Memory B cell (primary cell): ENCODE measurements at regions not wholly inside any gene's neighbourhood (a gene's known extent, or its start where the extent isn't known, plus 50 kb on each side); places are given as distances from the start of the nearest gene placed in this dataset.
"Not testable (repeated sequence)": the region's sequence is repeated elsewhere in the genome, so short reads cannot be mapped to it uniquely, and the experiment has no call there.

Experiments used
- ATAC-seq: fragments of 150-1000 bp; cut with Tn5 transposase; 2 replicates; pipeline ENCODE4 v1.10.0; 2021; ENCODE audit warnings: low read depth, mild to moderate bottlenecking, moderate library complexity
- DNase-seq, 2 donors: peaks; one replicate each; pipeline ENCODE4 v3.0.0; 2022; ENCODE audit warnings: low spot score in 2 of 2
- H3K27ac Mint-ChIP-seq: one replicate; pipeline ENCODE4 v1.8.0; 2022; ENCODE audit warnings: mild to moderate bottlenecking, moderate library complexity, mixed read lengths
- H3K27me3 Mint-ChIP-seq: one replicate; pipeline ENCODE4 v1.8.0; 2022; ENCODE audit warnings: mixed read lengths
- H3K36me3 Mint-ChIP-seq: one replicate; pipeline ENCODE4 v1.8.0; 2022; ENCODE audit warnings: mild to moderate bottlenecking, mixed read lengths
- H3K4me1 Mint-ChIP-seq: one replicate; pipeline ENCODE4 v1.8.0; 2022; ENCODE audit warnings: mixed read lengths
- H3K4me3 Mint-ChIP-seq: one replicate; pipeline ENCODE4 v1.8.0; 2022; ENCODE audit warnings: mild to moderate bottlenecking, moderate library complexity, mixed read lengths
- H3K9me3 Mint-ChIP-seq: one replicate; pipeline ENCODE4 v1.8.0; 2022; ENCODE audit warnings: mixed read lengths

DNA sequence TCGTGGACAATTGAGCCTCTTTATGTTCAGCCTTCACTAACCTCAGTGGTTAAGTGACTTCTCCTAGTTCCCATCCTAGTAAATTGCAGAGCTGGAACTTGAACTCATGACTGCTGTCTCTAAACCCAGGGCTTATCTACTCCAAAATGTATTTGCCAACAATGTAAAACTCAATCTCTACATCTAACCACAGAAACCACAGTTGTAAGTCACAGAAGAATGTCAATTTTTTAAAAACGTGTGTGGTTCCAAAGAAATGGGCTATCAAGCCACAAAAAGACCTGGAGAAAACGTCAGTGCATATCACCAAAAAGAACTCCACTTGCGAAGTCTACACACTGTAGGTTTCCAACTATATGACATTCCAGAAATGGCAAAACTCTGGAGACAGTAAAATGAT is 172.6 kb upstream of the HMCN1 start:
- H3K27me3 Mint-ChIP-seq: no peaks in the 10 kb centered on the region
- peak overlapping the region; percentile 67 for H3K27ac Mint-ChIP-seq
- ATAC-seq (no peak), DNase-seq (no peak)
- peaks cover 24% of the 10 kb centered on the region for H3K4me1 Mint-ChIP-seq
- no peak overlapping the region for H3K4me3 Mint-ChIP-seq
- peaks cover 2% of the 10 kb centered on the region for H3K9me3 Mint-ChIP-seq
- H3K36me3 Mint-ChIP-seq: no peaks in the 10 kb centered on the region

DNA sequence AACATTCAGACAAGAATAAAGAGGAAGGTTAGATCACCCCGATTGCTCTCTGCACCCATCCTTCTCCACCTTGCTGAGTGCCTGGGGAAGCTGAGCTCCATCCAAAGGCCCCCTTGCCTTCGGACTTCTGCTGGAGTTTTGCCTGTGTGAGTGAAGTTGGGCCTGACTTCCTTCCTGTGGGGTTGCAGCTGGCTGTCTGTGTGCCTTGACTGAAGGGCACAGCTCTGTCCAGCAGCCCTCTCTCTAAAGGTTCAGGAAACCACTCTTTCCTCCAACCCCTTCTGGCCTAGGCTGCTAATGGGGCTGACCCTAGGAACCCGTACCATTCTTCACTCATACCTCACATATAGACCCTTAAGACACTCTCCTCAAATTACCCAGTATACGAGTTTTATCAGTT is 173.4 kb upstream of the HMCN1 start:
- Mint-ChIP-seq H3K4me3 (no peak overlapping the region), H3K36me3 (no peaks in the 10 kb centered on the region), H3K9me3 (no peaks in the 10 kb centered on the region), H3K27ac (peak overlapping the region; percentile 67), H3K4me1 (peaks cover 21% of the 10 kb centered on the region), H3K27me3 (no peaks in the 10 kb centered on the region)
- DNase-seq (no peak), ATAC-seq (no peak)

DNA sequence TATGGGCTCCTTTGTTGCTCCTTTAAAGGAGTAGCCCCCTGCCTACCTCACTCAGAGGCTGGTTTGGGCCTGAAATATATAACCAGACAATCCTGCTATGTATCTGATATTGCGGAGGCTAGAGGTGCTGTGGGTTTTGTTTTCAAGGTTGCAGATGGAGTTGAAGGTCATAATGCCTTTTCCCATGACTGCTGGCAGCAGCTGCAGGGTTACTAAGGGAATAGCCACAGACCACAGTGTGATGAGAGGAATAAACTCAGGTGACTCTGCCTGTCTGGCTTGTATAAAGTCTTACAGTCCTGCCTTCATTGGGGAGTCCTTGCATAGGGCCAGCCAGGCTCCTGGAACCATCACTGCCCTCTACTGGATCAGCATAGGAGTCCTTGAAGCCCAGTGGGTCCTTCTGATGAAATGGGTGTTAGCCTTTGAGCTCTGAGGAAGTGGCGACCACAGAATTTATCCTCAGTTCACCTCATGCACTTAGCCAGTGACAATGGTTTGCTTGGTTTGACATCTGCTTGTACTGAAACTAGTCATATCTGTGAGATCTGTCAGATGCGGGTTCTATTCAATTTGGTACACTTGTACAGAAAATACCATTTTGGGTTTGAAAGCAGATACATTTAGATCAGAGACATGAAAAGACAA is 174.4 kb upstream of the HMCN1 start:
- H3K27ac Mint-ChIP-seq: peak overlapping the region; percentile 67
- peak in 1 of 2 donors; percentile 29 for DNase-seq
- H3K9me3 Mint-ChIP-seq: no peaks in the 10 kb centered on the region
- peak; percentile 85 for ATAC-seq
- H3K4me1 Mint-ChIP-seq: peaks cover 21% of the 10 kb centered on the region
- no peak overlapping the region for H3K4me3 Mint-ChIP-seq
- no peaks in the 10 kb centered on the region for H3K27me3 Mint-ChIP-seq
- no peaks in the 10 kb centered on the region for H3K36me3 Mint-ChIP-seq

- Mint-ChIP-seq H3K9me3 (no peaks in the 10 kb centered on the region), H3K4me1 (peaks cover 21% of the 10 kb centered on the region), H3K27ac (peak overlapping the region; percentile 67), H3K36me3 (no peaks in the 10 kb centered on the region), H3K27me3 (no peaks in the 10 kb centered on the region), H3K4me3 (no peak overlapping the region)
- ATAC-seq: no peak
- no peak for DNase-seq
Measured at GRCh38 chr1:185559151-185559550, 175.0 kb upstream of the HMCN1 start.

GRCh38 chr1:185556561-185556960 is 177.6 kb upstream of the HMCN1 start:
- ATAC-seq (no peak), DNase-seq (no peak)
- peaks cover 18% of the 10 kb centered on the region for H3K4me1 Mint-ChIP-seq
- H3K36me3 Mint-ChIP-seq: peaks cover 2% of the 10 kb centered on the region
- H3K9me3 Mint-ChIP-seq: no peaks in the 10 kb centered on the region
- no peaks in the 10 kb centered on the region for H3K27me3 Mint-ChIP-seq
- H3K27ac Mint-ChIP-seq: no peak overlapping the region
- no peak overlapping the region for H3K4me3 Mint-ChIP-seq

GRCh38 chr1:185555743-185556142 is 178.4 kb upstream of the HMCN1 start:
- H3K4me1 Mint-ChIP-seq: peaks cover 15% of the 10 kb centered on the region
- H3K9me3 Mint-ChIP-seq: no peaks in the 10 kb centered on the region
- H3K27me3 Mint-ChIP-seq: no peaks in the 10 kb centered on the region
- no peak for DNase-seq
- H3K36me3 Mint-ChIP-seq: peaks cover 2% of the 10 kb centered on the region
- H3K4me3 Mint-ChIP-seq: no peak overlapping the region
- H3K27ac Mint-ChIP-seq: no peak overlapping the region
- ATAC-seq: no peak

GRCh38 chr1:185551008-185551407 is 183.2 kb upstream of the HMCN1 start:
- no peak overlapping the region for H3K27ac Mint-ChIP-seq
- no peaks in the 10 kb centered on the region for H3K9me3 Mint-ChIP-seq
- no peaks in the 10 kb centered on the region for H3K27me3 Mint-ChIP-seq
- H3K4me3 Mint-ChIP-seq: no peak overlapping the region
- ATAC-seq (no peak), DNase-seq (no peak)
- H3K36me3 Mint-ChIP-seq: peaks cover 2% of the 10 kb centered on the region
- peaks cover 3% of the 10 kb centered on the region for H3K4me1 Mint-ChIP-seq

GRCh38 chr1:185549906-185550305 is 184.3 kb upstream of the HMCN1 start:
- H3K27me3 Mint-ChIP-seq: no peaks in the 10 kb centered on the region
- no peak overlapping the region for H3K27ac Mint-ChIP-seq
- peaks cover 3% of the 10 kb centered on the region for H3K4me1 Mint-ChIP-seq
- DNase-seq (no peak), ATAC-seq (no peak)
- no peak overlapping the region for H3K4me3 Mint-ChIP-seq
- H3K9me3 Mint-ChIP-seq: no peaks in the 10 kb centered on the region
- H3K36me3 Mint-ChIP-seq: peaks cover 2% of the 10 kb centered on the region

- H3K27ac Mint-ChIP-seq: no peak overlapping the region
- H3K9me3 Mint-ChIP-seq: no peaks in the 10 kb centered on the region
- peaks cover under 1% of the 10 kb centered on the region for H3K4me1 Mint-ChIP-seq
- ATAC-seq (no peak), DNase-seq (no peak)
- no peak overlapping the region for H3K4me3 Mint-ChIP-seq
- H3K36me3 Mint-ChIP-seq: no peaks in the 10 kb centered on the region
- no peaks in the 10 kb centered on the region for H3K27me3 Mint-ChIP-seq
Measured at GRCh38 chr1:185546029-185546428, 188.2 kb upstream of the HMCN1 start.

- Mint-ChIP-seq H3K4me1 (peaks cover 7% of the 10 kb centered on the region), H3K36me3 (no peaks in the 10 kb centered on the region), H3K27me3 (no peaks in the 10 kb centered on the region), H3K9me3 (no peaks in the 10 kb centered on the region), H3K4me3 (no peak overlapping the region), H3K27ac (no peak overlapping the region)
- DNase-seq (no peak), ATAC-seq (no peak)
Measured at GRCh38 chr1:185541871-185542301, 192.3 kb upstream of the HMCN1 start.

DNA sequence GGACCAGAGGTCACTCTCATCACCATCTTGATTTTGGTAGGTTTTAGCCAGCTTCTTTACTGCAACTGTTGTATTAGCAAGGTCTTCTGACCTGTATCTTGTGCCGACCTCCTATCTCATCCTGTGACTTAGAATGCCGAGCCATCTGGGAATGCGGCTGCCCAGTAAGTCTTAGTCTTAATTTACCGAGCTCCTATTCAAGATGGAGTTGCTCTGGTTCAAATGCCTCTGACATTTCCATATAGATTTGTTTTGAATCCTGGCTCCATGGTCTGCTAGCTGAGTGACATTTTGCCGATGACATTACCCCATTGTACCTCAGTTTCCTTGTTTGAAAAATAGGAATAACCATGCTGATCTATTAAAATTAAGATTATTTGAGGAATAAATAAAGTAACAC is 193.9 kb upstream of the HMCN1 start:
- no peak overlapping the region for H3K4me3 Mint-ChIP-seq
- no peaks in the 10 kb centered on the region for H3K36me3 Mint-ChIP-seq
- H3K27ac Mint-ChIP-seq: no peak overlapping the region
- H3K9me3 Mint-ChIP-seq: no peaks in the 10 kb centered on the region
- peaks cover 7% of the 10 kb centered on the region for H3K4me1 Mint-ChIP-seq
- DNase-seq (no peak), ATAC-seq (no peak)
- no peaks in the 10 kb centered on the region for H3K27me3 Mint-ChIP-seq

DNA sequence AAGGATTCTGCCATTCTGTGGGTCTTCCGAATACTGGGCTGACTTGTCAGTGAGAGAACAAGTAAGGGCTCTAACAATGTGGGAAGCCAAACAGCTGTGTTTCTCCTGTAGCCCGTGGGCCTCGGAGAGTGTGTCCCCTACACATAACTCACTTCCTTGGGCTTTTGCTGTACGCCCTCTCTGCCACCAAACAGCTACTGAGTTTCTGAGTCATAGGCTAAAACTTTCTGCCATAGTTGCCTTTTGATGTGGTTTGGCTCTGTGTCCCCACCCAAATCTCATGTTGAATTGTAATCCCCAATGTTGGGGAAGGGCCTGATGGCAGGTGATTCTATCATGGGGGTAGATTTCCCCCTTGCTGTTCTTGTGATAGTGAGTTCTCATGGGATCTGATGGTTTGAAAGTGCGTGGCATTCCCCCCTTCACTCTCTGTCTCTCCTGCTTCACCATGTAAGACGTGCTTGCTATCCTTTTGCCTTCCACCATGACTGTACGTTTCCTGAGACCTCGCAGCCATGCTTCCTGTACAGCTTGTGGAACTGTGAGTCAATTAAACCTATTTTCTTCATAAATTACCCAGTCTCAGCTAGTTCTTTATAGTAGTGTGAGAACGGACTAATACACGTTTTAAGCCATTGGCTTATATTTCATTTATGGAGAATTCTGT is 194.8 kb upstream of the HMCN1 start:
- Mint-ChIP-seq H3K27ac (no peak overlapping the region), H3K4me3 (no peak overlapping the region), H3K36me3 (no peaks in the 10 kb centered on the region), H3K27me3 (no peaks in the 10 kb centered on the region), H3K9me3 (no peaks in the 10 kb centered on the region), H3K4me1 (peaks cover 7% of the 10 kb centered on the region)
- ATAC-seq (no peak), DNase-seq (no peak)

GRCh38 chr1:185538309-185538898 is 195.8 kb upstream of the HMCN1 start:
- not testable (repeated sequence) for H3K4me1 Mint-ChIP-seq, ATAC-seq, DNase-seq, H3K9me3 Mint-ChIP-seq, H3K27me3 Mint-ChIP-seq, H3K27ac Mint-ChIP-seq, H3K36me3 Mint-ChIP-seq, H3K4me3 Mint-ChIP-seq

DNA sequence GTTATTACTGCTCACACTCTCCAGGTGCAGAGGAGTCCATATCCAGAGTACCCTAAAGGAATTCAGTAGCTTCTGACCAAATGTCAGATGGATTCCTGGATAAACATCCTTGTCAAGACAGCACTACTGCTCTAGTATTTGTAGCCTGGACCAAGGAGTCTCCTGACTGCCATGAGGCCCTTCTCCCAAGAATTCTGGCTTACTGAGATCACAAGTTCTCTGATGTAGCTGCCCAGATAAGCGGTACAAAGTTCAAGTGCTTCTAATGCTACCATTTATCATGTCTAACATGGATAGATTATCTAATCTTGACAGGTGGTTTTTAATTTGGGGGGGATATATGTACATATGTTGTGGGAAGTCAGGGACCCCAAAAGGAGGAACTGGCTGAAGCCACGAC is 196.6 kb upstream of the HMCN1 start:
- DNase-seq (no peak), ATAC-seq (no peak)
- no peak overlapping the region for H3K4me3 Mint-ChIP-seq
- H3K27me3 Mint-ChIP-seq: no peaks in the 10 kb centered on the region
- H3K27ac Mint-ChIP-seq: no peak overlapping the region
- peaks cover 7% of the 10 kb centered on the region for H3K4me1 Mint-ChIP-seq
- H3K9me3 Mint-ChIP-seq: no peaks in the 10 kb centered on the region
- H3K36me3 Mint-ChIP-seq: no peaks in the 10 kb centered on the region
